GM19351 (cell line): ENCODE measurements at regions not wholly inside any gene's neighbourhood (a gene's known extent, or its start where the extent isn't known, plus 50 kb on each side); places are given as distances from the start of the nearest gene placed in this dataset.
"Not testable (repeated sequence)": the region's sequence is repeated elsewhere in the genome, so short reads cannot be mapped to it uniquely, and the experiment has no call there.

Source experiments
- ATAC-seq: cut with Tn5 transposase; IDR thresholded peaks from one replicate; pipeline ENCODE4 v1.9.1; 2021; ENCODE audit warnings: mild to moderate bottlenecking, moderate library complexity; ENCODE audit not compliant: unreplicated experiment

DNA sequence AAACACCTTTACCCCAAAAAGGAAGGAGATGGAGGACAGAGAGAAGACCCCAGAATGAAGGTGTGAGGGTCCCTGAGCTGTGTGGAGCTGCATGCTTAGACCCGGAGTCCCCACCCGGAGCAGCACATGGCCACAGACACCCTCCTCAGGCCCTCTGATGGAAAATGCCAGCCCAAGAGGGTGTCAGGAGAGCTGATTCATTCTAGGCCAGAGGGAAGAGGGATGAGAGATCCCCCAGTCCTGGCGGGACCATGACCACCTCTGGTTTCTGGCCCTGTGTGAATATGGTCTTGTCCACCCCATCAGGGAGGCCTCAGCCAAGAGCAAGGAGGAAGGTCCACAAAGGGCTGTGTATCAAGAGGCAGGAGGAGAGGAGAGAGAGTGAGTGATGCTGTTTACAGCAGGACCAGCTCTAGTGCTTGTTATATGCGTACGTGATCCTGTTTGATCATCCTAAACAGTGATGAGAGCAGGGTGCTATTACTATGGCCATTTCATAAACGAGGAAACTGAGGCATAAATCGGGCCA is 186.6 kb upstream of the HAAO start:
- ATAC-seq, result no peak

GRCh38 chr2:42978175-42978886 is 185.9 kb upstream of the HAAO start:
- ATAC-seq, result no peak

DNA sequence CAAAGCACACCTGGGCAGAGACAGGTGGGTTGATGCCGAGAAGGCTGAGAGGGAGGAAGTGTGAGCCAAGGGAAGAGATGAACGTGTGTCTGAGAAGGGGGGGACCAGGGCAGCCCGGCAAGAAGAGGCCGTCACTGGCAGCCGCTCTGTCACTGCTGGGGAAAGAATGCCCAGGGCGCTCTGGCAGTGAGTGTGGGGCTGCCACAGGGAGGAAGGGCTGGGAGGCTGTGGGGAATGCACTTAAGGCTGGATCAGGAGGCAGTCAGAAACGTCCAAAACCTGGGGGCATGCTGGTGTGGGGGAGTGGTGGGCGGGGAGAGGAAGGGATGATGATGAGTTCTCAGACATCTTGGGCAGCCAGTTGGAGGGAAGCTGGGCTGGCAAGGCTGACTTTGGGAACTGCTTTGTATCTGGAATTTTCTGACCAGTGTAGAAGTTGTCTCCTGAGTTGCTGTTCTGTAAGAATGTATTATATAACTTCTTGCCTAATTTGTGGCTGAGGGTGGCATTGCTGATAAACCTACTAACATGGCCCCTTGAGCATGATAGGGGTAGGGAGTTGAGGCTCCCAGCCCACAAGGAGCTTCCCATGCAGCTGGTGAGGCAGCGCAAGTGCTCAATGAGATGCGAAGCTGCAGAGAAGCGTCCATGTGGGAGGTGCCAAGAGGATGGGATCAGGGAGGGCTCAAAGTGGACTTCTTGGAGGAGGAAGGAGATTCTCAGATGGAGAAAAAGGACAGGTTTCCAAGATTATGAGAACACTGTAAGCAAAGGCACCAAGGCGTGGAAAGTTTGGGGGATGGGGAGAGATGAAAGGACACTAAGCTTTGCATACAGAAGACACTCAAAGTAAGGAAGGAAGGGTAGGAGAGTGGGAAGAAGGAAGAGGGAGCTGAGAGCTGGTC is 185.1 kb upstream of the HAAO start:
- ATAC-seq, result no peak

- ATAC-seq, result no peak
Measured at GRCh38 chr2:42976351-42976750, 184.0 kb upstream of the HAAO start.

GRCh38 chr2:42974721-42975717 is 182.6 kb upstream of the HAAO start:
- no peak for ATAC-seq

GRCh38 chr2:42974169-42974720 is 181.9 kb upstream of the HAAO start:
- no peak for ATAC-seq

GRCh38 chr2:42973726-42974125 is 181.3 kb upstream of the HAAO start:
- ATAC-seq, result no peak

DNA sequence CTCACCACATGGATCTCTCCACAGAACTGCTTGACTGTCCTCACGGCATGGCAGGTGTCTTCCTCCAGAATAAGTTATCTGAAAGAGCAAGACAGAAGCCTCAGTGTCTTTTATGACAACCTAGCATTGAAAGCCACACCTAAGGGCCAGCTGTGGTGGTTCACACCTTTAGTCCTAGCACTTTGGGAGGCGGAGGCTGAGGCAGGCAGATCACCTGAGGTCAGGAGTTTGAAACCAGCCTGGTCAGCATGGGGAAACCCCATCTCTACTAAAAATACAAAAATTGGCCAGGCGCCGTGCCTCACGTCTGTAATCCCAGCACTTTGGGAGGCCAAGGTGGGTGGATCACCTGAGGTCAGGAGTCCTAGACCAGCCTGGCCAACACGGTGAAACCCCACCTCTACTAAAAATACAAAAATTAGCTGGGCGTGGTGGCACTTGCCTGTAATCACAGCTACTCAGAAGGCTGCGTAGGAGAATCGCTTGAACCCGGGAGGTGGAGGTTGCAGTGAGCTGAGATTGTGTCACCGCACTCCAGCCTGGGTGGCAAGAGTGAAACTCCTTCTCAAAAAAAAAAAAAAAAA is 180.6 kb upstream of the HAAO start:
- ATAC-seq, result not testable (repeated sequence)

- ATAC-seq, result no peak
Measured at GRCh38 chr2:42971947-42972736, 179.8 kb upstream of the HAAO start.

GRCh38 chr2:42971381-42971780 is 179.0 kb upstream of the HAAO start:
- ATAC-seq, result no peak

- no peak for ATAC-seq
Measured at GRCh38 chr2:42970151-42970550, 177.8 kb upstream of the HAAO start.

GRCh38 chr2:42969231-42970150 is 177.1 kb upstream of the HAAO start:
- ATAC-seq, result no peak

GRCh38 chr2:42967959-42968674 is 175.7 kb upstream of the HAAO start:
- ATAC-seq, result no peak

DNA sequence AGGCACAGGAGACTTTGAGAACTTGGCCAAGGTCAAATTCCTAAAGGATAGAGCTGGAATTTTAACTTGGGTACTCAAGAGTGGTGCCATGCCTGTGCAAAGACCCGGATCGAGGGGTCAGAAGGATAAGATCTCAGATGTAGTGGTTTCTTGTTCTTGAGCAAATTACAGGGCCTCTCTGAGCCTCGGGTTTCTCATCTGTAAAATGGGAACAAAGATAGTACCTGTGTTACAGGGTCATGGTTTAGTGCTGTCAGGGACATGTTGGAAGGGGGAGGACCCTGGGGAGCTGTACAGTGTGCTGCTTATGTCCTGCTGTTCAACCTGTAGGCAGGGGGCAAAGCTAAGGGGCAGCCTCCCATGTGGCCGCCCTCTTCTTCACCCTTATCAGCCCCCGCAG is 173.5 kb upstream of the HAAO start:
- ATAC-seq, result no peak

GRCh38 chr2:42965196-42965595 is 172.8 kb upstream of the HAAO start:
- ATAC-seq, result no peak

- ATAC-seq, result no peak
Measured at GRCh38 chr2:42964439-42965083, 172.2 kb upstream of the HAAO start.

- no peak for ATAC-seq
Measured at GRCh38 chr2:42963452-42964068, 171.2 kb upstream of the HAAO start.
